ENCODE measurements at regions not wholly inside any gene's neighbourhood (a gene's known extent, or its start where the extent isn't known, plus 50 kb on each side); places are given as distances from the start of the nearest gene placed in this dataset.
"Not testable (repeated sequence)": the region's sequence is repeated elsewhere in the genome, so short reads cannot be mapped to it uniquely, and the experiment has no call there.

DNA sequence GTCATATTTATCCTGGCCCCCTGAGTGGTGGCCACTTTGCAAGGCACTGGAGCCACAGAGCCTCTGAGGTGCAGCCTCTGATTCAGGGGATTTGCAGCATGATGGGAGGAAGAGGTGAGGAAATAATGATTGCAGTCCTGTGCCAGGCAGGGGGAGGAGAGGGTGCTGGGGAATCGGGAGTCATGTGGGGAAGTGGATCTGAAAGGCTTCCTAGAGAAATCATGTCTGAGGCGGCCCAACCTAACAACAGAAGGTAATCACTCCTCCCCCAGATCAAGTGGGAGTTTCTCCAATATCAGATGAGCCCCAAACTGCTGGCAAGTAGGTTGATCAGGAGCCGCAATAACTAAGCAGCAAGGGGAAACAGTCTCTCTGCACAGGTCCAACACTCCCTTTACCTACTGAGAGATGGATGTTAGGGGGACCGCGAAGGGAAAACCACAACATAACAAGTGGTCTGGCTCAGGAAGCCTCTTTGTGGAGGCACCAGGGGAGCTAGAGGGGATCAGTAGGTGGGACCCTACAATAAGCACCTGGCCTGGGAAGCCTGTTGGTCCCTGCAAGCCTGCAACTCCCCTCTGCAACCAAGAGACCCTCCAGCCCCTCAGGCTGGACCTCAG lies 71.8 kb upstream of the NPAS2 start:
- intact Hi-C loops (cut with micrococcal nuclease; ENCODE audit: unreplicated experiment), result no loop called here
- TF ChIP-seq, protein P1, sequence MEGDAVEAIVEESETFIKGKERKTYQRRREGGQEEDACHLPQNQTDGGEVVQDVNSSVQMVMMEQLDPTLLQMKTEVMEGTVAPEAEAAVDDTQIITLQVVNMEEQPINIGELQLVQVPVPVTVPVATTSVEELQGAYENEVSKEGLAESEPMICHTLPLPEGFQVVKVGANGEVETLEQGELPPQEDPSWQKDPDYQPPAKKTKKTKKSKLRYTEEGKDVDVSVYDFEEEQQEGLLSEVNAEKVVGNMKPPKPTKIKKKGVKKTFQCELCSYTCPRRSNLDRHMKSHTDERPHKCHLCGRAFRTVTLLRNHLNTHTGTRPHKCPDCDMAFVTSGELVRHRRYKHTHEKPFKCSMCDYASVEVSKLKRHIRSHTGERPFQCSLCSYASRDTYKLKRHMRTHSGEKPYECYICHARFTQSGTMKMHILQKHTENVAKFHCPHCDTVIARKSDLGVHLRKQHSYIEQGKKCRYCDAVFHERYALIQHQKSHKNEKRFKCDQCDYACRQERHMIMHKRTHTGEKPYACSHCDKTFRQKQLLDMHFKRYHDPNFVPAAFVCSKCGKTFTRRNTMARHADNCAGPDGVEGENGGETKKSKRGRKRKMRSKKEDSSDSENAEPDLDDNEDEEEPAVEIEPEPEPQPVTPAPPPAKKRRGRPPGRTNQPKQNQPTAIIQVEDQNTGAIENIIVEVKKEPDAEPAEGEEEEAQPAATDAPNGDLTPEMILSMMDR (IDR thresholded peaks at IDR 0.05; ENCODE audit: unreplicated experiment), result no peak
- Mint-ChIP-seq H3K4me3 (ENCODE audit: low read depth, unreplicated experiment) (no peak overlapping the region), H3K4me1 (ENCODE audit: low read depth, unreplicated experiment) (peaks cover 76% of the 10 kb centered on the region), H3K36me3 (ENCODE audit: insufficient read depth, unreplicated experiment) (no peaks in the 10 kb centered on the region), H3K27ac (ENCODE audit: unreplicated experiment) (no peak overlapping the region), H3K27me3 (ENCODE audit: unreplicated experiment) (no peaks in the 10 kb centered on the region), H3K9me3 (ENCODE audit: low read depth, unreplicated experiment) (no peaks in the 10 kb centered on the region)
- no TSS peak for BruUV-seq (replicated peaks)
- CTCF ChIA-PET, result no interaction called here
- no peak for DNase-seq

DNA sequence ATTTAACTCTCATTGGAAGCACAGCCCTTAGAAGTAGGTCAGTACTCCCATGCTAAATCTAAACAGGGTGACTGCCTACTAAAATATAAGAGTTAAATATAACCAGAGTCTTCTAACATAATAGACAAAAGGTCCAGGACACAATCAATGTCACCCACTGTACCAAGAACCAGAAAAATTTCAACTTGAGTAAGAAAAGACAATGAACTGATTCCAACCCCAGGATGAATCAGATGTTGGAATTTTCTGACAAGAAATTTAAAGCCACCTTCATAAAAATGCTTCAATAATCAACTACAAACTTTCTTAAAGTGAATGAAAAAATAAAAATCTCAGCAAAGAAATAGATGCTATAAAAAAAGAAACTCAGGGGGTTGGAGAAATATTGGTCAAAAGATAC lies 71.3 kb upstream of the NPAS2 start:
- CTCF ChIA-PET, result no interaction called here
- Mint-ChIP-seq H3K9me3 (ENCODE audit: low read depth, unreplicated experiment) (no peaks in the 10 kb centered on the region), H3K4me1 (ENCODE audit: low read depth, unreplicated experiment) (peaks cover 82% of the 10 kb centered on the region), H3K36me3 (ENCODE audit: insufficient read depth, unreplicated experiment) (no peaks in the 10 kb centered on the region), H3K4me3 (ENCODE audit: low read depth, unreplicated experiment) (no peak overlapping the region), H3K27me3 (ENCODE audit: unreplicated experiment) (no peaks in the 10 kb centered on the region), H3K27ac (ENCODE audit: unreplicated experiment) (no peak overlapping the region)
- BruUV-seq (replicated peaks), result no TSS peak
- intact Hi-C loops (cut with micrococcal nuclease; ENCODE audit: unreplicated experiment), result no loop called here
- DNase-seq, result no peak
- TF ChIP-seq, protein P1 (IDR thresholded peaks at IDR 0.05; ENCODE audit: unreplicated experiment), result no peak

DNA sequence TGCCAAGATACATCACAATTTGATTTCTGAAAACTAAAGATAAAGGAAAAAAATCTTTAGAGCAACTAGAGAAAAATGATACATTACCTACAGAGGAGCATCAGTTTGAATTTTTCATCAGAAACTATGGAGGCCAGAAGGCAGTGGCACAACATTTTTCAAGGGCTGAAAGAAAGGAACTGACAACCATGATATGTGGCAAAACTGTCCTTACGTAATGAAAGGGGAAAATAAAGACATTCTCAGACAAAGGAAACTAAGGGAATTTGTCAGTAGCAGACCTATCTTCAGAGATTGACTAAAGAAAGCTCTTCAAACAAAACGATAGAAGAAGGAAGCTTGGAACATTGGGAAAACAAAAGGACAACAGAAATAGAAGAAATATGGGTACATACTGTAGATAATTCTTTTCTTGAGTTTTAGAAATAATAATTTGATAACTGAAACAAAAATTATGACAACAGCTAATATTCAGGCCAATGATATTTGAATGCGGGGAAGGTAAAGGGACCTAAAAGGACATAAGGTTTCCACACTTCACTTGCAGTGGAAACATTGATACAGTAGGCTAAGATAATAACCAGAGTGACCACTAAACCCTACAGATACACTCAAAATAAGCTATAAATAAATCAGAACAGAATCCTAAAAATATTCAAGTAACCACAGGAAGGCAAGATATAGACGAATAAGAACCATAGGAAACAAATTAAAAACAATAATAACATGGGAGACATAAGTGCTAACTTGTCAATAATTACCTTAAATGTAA lies 70.0 kb upstream of the NPAS2 start:
- no peaks in the 10 kb centered on the region for H3K9me3 Mint-ChIP-seq (ENCODE audit: low read depth, unreplicated experiment)

DNA sequence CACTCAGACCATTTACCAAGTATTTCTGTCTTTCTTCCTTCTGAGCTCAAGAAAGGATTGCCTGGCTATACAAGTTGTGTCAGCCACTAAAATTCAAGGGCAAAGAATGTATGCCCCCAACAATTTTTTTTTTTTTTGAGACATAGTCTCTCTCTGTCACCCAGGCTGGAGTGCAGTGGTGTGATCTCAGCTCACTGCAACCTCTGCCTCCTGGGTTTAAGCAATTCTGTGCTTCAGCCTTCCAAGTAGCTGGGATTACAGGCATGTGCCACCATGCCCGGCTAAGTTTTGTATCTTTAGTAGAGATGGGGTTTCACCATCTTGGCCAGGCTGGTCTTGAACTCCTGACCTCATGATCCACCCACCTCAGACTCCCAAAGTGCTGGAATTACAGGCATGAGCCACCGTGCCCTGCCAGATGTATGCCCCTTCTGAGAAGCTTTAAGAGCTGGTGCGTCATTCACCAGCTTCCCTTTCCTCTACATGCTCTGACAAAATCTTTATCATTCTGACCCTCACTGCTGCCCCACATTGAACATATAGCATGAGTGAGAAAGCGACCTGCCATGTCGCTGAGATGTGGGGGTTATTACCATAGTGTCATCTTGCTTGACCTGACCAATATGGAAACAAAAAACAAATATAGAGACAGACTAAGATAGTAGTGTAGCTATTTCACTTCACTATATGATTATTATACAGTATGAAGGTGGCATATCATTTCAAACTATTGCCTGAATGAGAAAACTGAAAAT lies 67.9 kb upstream of the NPAS2 start:
- not testable (repeated sequence) for DNase-seq; H3K9me3 Mint-ChIP-seq (ENCODE audit: low read depth, unreplicated experiment); H3K36me3 Mint-ChIP-seq (ENCODE audit: insufficient read depth, unreplicated experiment); BruUV-seq (replicated peaks); H3K4me3 Mint-ChIP-seq (ENCODE audit: low read depth, unreplicated experiment); H3K27me3 Mint-ChIP-seq (ENCODE audit: unreplicated experiment)
- CTCF ChIA-PET, result interaction anchor here (0.6 to 1.5 kb wide), 9 partner anchors 10 to 1842 kb away, joined by 3 to 6 read pairs (median 4); no protein-coding TSS in a partner anchor
- Mint-ChIP-seq H3K4me1 (ENCODE audit: low read depth, unreplicated experiment) (peaks cover 81% of the 10 kb centered on the region), H3K27ac (ENCODE audit: unreplicated experiment) (peak overlapping the region; percentile 82)
- intact Hi-C loops (cut with micrococcal nuclease; ENCODE audit: unreplicated experiment), result loop anchor here (2.0 kb wide), 1 partner anchor 29 kb away; no protein-coding TSS in a partner anchor

More for the DNA sequence above, 70.0 kb upstream of the NPAS2 start:
- no peaks in the 10 kb centered on the region for H3K27me3 Mint-ChIP-seq (ENCODE audit: unreplicated experiment)
- H3K27ac Mint-ChIP-seq (ENCODE audit: unreplicated experiment), result no peak overlapping the region
- H3K4me3 Mint-ChIP-seq (ENCODE audit: low read depth, unreplicated experiment), result no peak overlapping the region
- TF ChIP-seq, protein P1 (IDR thresholded peaks at IDR 0.05; ENCODE audit: unreplicated experiment), result no peak
- CTCF ChIA-PET, result no interaction called here
- no peak for DNase-seq
- peaks cover 77% of the 10 kb centered on the region for H3K4me1 Mint-ChIP-seq (ENCODE audit: low read depth, unreplicated experiment)
- intact Hi-C loops (cut with micrococcal nuclease; ENCODE audit: unreplicated experiment), result no loop called here
- no peaks in the 10 kb centered on the region for H3K36me3 Mint-ChIP-seq (ENCODE audit: insufficient read depth, unreplicated experiment)
- BruUV-seq (replicated peaks), result no TSS peak
